ENCODE measurements at regions not wholly inside any gene's neighbourhood (a gene's known extent, or its start where the extent isn't known, plus 50 kb on each side); places are given as distances from the start of the nearest gene placed in this dataset.
A peak's percentile ranks its signal among the peaks of the same experiment; 100 is the strongest.

- no peaks in the 10 kb centered on the region for H3K36me3 ChIP-seq (ENCODE audit: control insufficient read depth in 3 of 3, insufficient read depth in 2 of 3, low read depth in 1 of 3, low read length in 3 of 3)
- no peak for FAIRE-seq
- no peaks in the 10 kb centered on the region for H3K27me3 ChIP-seq (ENCODE audit: control insufficient read depth in 3 of 3, insufficient read depth in 3 of 3, low read length in 3 of 3)
- peaks cover 0 to 2% of the 10 kb centered on the region in 2 donors for H3K9me3 ChIP-seq (ENCODE audit: control insufficient read depth in 2 of 2, insufficient read depth in 1 of 2, low read depth in 1 of 2, low read length in 1 of 2)
- no peaks in the 10 kb centered on the region for H3K4me1 ChIP-seq (ENCODE audit: control insufficient read depth in 3 of 3, insufficient read depth in 2 of 3, low read depth in 1 of 3, low read length in 2 of 3)
- no peak overlapping the region for H3K4me3 ChIP-seq (ENCODE audit: low read depth in 1 of 3, low read length in 3 of 3)
- 61 to 75% (median 65%) methylated on average over 10 of the region's 10 CpGs for WGBS, 3 donors
- DNase-seq = no peak
- no peak overlapping the region for H3K27ac ChIP-seq (ENCODE audit: low read depth in 1 of 3, low read length in 2 of 3)
These were observed 190.5 kb downstream of the SEC16B start for GRCh38 chr1:177779166-177779965.

- Histone ChIP-seq H3K9me3 (ENCODE audit: control insufficient read depth in 2 of 2, insufficient read depth in 1 of 2, low read depth in 1 of 2, low read length in 1 of 2) (peaks cover 0 to 10% of the 10 kb centered on the region in 2 donors), H3K4me1 (ENCODE audit: control insufficient read depth in 3 of 3, insufficient read depth in 2 of 3, low read depth in 1 of 3, low read length in 2 of 3) (no peaks in the 10 kb centered on the region), H3K27me3 (ENCODE audit: control insufficient read depth in 3 of 3, insufficient read depth in 3 of 3, low read length in 3 of 3) (no peaks in the 10 kb centered on the region), H3K27ac (ENCODE audit: low read depth in 1 of 3, low read length in 2 of 3) (no peak overlapping the region), H3K36me3 (ENCODE audit: control insufficient read depth in 3 of 3, insufficient read depth in 2 of 3, low read depth in 1 of 3, low read length in 3 of 3) (no peaks in the 10 kb centered on the region), H3K4me3 (ENCODE audit: low read depth in 1 of 3, low read length in 3 of 3) (no peak overlapping the region)
- no peak for FAIRE-seq
- WGBS, 3 donors = 60 to 63% (median 62%) methylated on average over 4 of the region's 4 CpGs
- DNase-seq = no peak
These were observed 193.9 kb downstream of the SEC16B start for GRCh38 chr1:177775924-177776323.

GRCh38 chr1:177772386-177772960, 197.4 kb downstream of the SEC16B start:
- DNase-seq (no peak), FAIRE-seq (no peak)
- Histone ChIP-seq H3K4me1 (ENCODE audit: control insufficient read depth in 3 of 3, insufficient read depth in 2 of 3, low read depth in 1 of 3, low read length in 2 of 3) (no peaks in the 10 kb centered on the region), H3K9me3 (ENCODE audit: control insufficient read depth in 2 of 2, insufficient read depth in 1 of 2, low read depth in 1 of 2, low read length in 1 of 2) (peaks cover 0 to 10% of the 10 kb centered on the region in 2 donors), H3K36me3 (ENCODE audit: control insufficient read depth in 3 of 3, insufficient read depth in 2 of 3, low read depth in 1 of 3, low read length in 3 of 3) (no peaks in the 10 kb centered on the region), H3K27ac (ENCODE audit: low read depth in 1 of 3, low read length in 2 of 3) (no peak overlapping the region), H3K4me3 (ENCODE audit: low read depth in 1 of 3, low read length in 3 of 3) (no peak overlapping the region), H3K27me3 (ENCODE audit: control insufficient read depth in 3 of 3, insufficient read depth in 3 of 3, low read length in 3 of 3) (no peaks in the 10 kb centered on the region)
- 79 to 86% (median 83%) methylated on average over 3 of the region's 3 CpGs for WGBS, 3 donors

- Histone ChIP-seq H3K36me3 (ENCODE audit: control insufficient read depth in 3 of 3, insufficient read depth in 2 of 3, low read depth in 1 of 3, low read length in 3 of 3) (no peaks in the 10 kb centered on the region), H3K4me1 (ENCODE audit: control insufficient read depth in 3 of 3, insufficient read depth in 2 of 3, low read depth in 1 of 3, low read length in 2 of 3) (no peaks in the 10 kb centered on the region), H3K9me3 (ENCODE audit: control insufficient read depth in 2 of 2, insufficient read depth in 1 of 2, low read depth in 1 of 2, low read length in 1 of 2) (peaks cover 0 to 10% of the 10 kb centered on the region in 2 donors), H3K27me3 (ENCODE audit: control insufficient read depth in 3 of 3, insufficient read depth in 3 of 3, low read length in 3 of 3) (no peaks in the 10 kb centered on the region), H3K4me3 (ENCODE audit: low read depth in 1 of 3, low read length in 3 of 3) (no peak overlapping the region), H3K27ac (ENCODE audit: low read depth in 1 of 3, low read length in 2 of 3) (no peak overlapping the region)
- FAIRE-seq (no peak), DNase-seq (no peak)
- WGBS, 3 donors = 78 to 89% (median 84%) methylated on average over 2 of the region's 2 CpGs
These were observed 198.2 kb downstream of the SEC16B start for GRCh38 chr1:177771688-177772087.

- no peaks in the 10 kb centered on the region for H3K27me3 ChIP-seq (ENCODE audit: control insufficient read depth in 3 of 3, insufficient read depth in 3 of 3, low read length in 3 of 3)
- no peak overlapping the region for H3K27ac ChIP-seq (ENCODE audit: low read depth in 1 of 3, low read length in 2 of 3)
- FAIRE-seq (no peak), DNase-seq (peak in 1 of 2 donors; percentile 2)
- no peaks in the 10 kb centered on the region for H3K36me3 ChIP-seq (ENCODE audit: control insufficient read depth in 3 of 3, insufficient read depth in 2 of 3, low read depth in 1 of 3, low read length in 3 of 3)
- no peak overlapping the region for H3K4me3 ChIP-seq (ENCODE audit: low read depth in 1 of 3, low read length in 3 of 3)
- H3K9me3 ChIP-seq (ENCODE audit: control insufficient read depth in 2 of 2, insufficient read depth in 1 of 2, low read depth in 1 of 2, low read length in 1 of 2) = peaks cover 0 to 10% of the 10 kb centered on the region in 2 donors
- H3K4me1 ChIP-seq (ENCODE audit: control insufficient read depth in 3 of 3, insufficient read depth in 2 of 3, low read depth in 1 of 3, low read length in 2 of 3) = no peaks in the 10 kb centered on the region
These were observed 199.8 kb downstream of the SEC16B start for GRCh38 chr1:177770096-177770495.

- H3K9me3 ChIP-seq (ENCODE audit: control insufficient read depth in 2 of 2, insufficient read depth in 1 of 2, low read depth in 1 of 2, low read length in 1 of 2) = no peaks in the 10 kb centered on the region
- H3K4me1 ChIP-seq (ENCODE audit: control insufficient read depth in 3 of 3, insufficient read depth in 2 of 3, low read depth in 1 of 3, low read length in 2 of 3) = no peaks in the 10 kb centered on the region
- WGBS, 3 donors = 54 to 60% (median 56%) methylated on average over 7 of the region's 7 CpGs
- no peak overlapping the region for H3K27ac ChIP-seq (ENCODE audit: low read depth in 1 of 3, low read length in 2 of 3)
- no peaks in the 10 kb centered on the region for H3K36me3 ChIP-seq (ENCODE audit: control insufficient read depth in 3 of 3, insufficient read depth in 2 of 3, low read depth in 1 of 3, low read length in 3 of 3)
- DNase-seq (no peak), FAIRE-seq (no peak)
- H3K27me3 ChIP-seq (ENCODE audit: control insufficient read depth in 3 of 3, insufficient read depth in 3 of 3, low read length in 3 of 3) = no peaks in the 10 kb centered on the region
- no peak overlapping the region for H3K4me3 ChIP-seq (ENCODE audit: low read depth in 1 of 3, low read length in 3 of 3)
These were observed 213.9 kb downstream of the SEC16B start for GRCh38 chr1:177755851-177756560.

GRCh38 chr1:177754603-177755002, 215.3 kb downstream of the SEC16B start:
- DNase-seq = no peak
- FAIRE-seq = no peak
- Histone ChIP-seq H3K4me1 (ENCODE audit: control insufficient read depth in 3 of 3, insufficient read depth in 2 of 3, low read depth in 1 of 3, low read length in 2 of 3) (no peaks in the 10 kb centered on the region), H3K27me3 (ENCODE audit: control insufficient read depth in 3 of 3, insufficient read depth in 3 of 3, low read length in 3 of 3) (no peaks in the 10 kb centered on the region), H3K27ac (ENCODE audit: low read depth in 1 of 3, low read length in 2 of 3) (no peak overlapping the region), H3K36me3 (ENCODE audit: control insufficient read depth in 3 of 3, insufficient read depth in 2 of 3, low read depth in 1 of 3, low read length in 3 of 3) (no peaks in the 10 kb centered on the region), H3K9me3 (ENCODE audit: control insufficient read depth in 2 of 2, insufficient read depth in 1 of 2, low read depth in 1 of 2, low read length in 1 of 2) (no peaks in the 10 kb centered on the region), H3K4me3 (ENCODE audit: low read depth in 1 of 3, low read length in 3 of 3) (no peak overlapping the region)
- 26 to 30% (median 28%) methylated on average over 2 of the region's 2 CpGs for WGBS, 3 donors

GRCh38 chr1:177753655-177754054, 216.2 kb downstream of the SEC16B start:
- Histone ChIP-seq H3K36me3 (ENCODE audit: control insufficient read depth in 3 of 3, insufficient read depth in 2 of 3, low read depth in 1 of 3, low read length in 3 of 3) (no peaks in the 10 kb centered on the region), H3K4me3 (ENCODE audit: low read depth in 1 of 3, low read length in 3 of 3) (no peak overlapping the region), H3K27ac (ENCODE audit: low read depth in 1 of 3, low read length in 2 of 3) (no peak overlapping the region), H3K27me3 (ENCODE audit: control insufficient read depth in 3 of 3, insufficient read depth in 3 of 3, low read length in 3 of 3) (no peaks in the 10 kb centered on the region), H3K4me1 (ENCODE audit: control insufficient read depth in 3 of 3, insufficient read depth in 2 of 3, low read depth in 1 of 3, low read length in 2 of 3) (no peaks in the 10 kb centered on the region), H3K9me3 (ENCODE audit: control insufficient read depth in 2 of 2, insufficient read depth in 1 of 2, low read depth in 1 of 2, low read length in 1 of 2) (no peaks in the 10 kb centered on the region)
- DNase-seq (no peak), FAIRE-seq (no peak)
- 67 to 77% (median 74%) methylated on average over 5 of the region's 5 CpGs for WGBS, 3 donors

All from small intestine (tissue), 7 donors.